NCI-H69 (cell line): ENCODE measurements at regions not wholly inside any gene's neighbourhood (a gene's known extent, or its start where the extent isn't known, plus 50 kb on each side); places are given as distances from the start of the nearest gene placed in this dataset.

Experiments
- DNase-seq: peaks from one replicate; lab custom pipeline; 2025; lab: John Stamatoyannopoulos, UW

- DNase-seq = no peak
These were observed 1471.2 kb upstream of the NUDT12 start for GRCh38 chr5:105033637-105034400.

GRCh38 chr5:105032917-105033316, 1470.3 kb upstream of the NUDT12 start:
- DNase-seq = no peak

GRCh38 chr5:105030153-105030552, 1467.6 kb upstream of the NUDT12 start:
- DNase-seq = no peak

- no peak for DNase-seq
These were observed 1452.5 kb upstream of the NUDT12 start for GRCh38 chr5:105015098-105015497.

GRCh38 chr5:104998572-104998971, 1436.0 kb upstream of the NUDT12 start:
- peak; percentile 15 for DNase-seq

- DNase-seq = peak; percentile 31
These were observed 1435.6 kb upstream of the NUDT12 start for GRCh38 chr5:104998169-104998568.

GRCh38 chr5:104987074-104987473, 1424.5 kb upstream of the NUDT12 start:
- DNase-seq = no peak

- DNase-seq = peak; percentile 90
These were observed 1414.9 kb upstream of the NUDT12 start for GRCh38 chr5:104977529-104977928.

- no peak for DNase-seq
These were observed 1405.3 kb upstream of the NUDT12 start for GRCh38 chr5:104967806-104968410.

GRCh38 chr5:104965006-104965405, 1402.4 kb upstream of the NUDT12 start:
- DNase-seq = peak; percentile 66

- peak; percentile 30 for DNase-seq
These were observed 1392.9 kb upstream of the NUDT12 start for GRCh38 chr5:104955479-104955878.

GRCh38 chr5:104952876-104953275, 1390.3 kb upstream of the NUDT12 start:
- DNase-seq = no peak

- no peak for DNase-seq
These were observed 1389.2 kb upstream of the NUDT12 start for GRCh38 chr5:104951829-104952228.

GRCh38 chr5:104947076-104947475, 1384.5 kb upstream of the NUDT12 start:
- no peak for DNase-seq

- peak; percentile 75 for DNase-seq
These were observed 1380.1 kb upstream of the NUDT12 start for GRCh38 chr5:104942735-104943134.

GRCh38 chr5:104941030-104941645, 1378.5 kb upstream of the NUDT12 start:
- no peak for DNase-seq

- DNase-seq = peak; percentile 36
These were observed 1375.0 kb upstream of the NUDT12 start for GRCh38 chr5:104937598-104937997.

- peak; percentile 54 for DNase-seq
These were observed 1369.8 kb upstream of the NUDT12 start for GRCh38 chr5:104932431-104932830.

- no peak for DNase-seq
These were observed 1366.4 kb upstream of the NUDT12 start for GRCh38 chr5:104928906-104929520.

GRCh38 chr5:104915226-104915625, 1352.6 kb upstream of the NUDT12 start:
- DNase-seq = peak; percentile 55

GRCh38 chr5:104914536-104915070, 1352.0 kb upstream of the NUDT12 start:
- DNase-seq = peak; percentile 54

GRCh38 chr5:104913841-104914281, 1351.3 kb upstream of the NUDT12 start:
- peak; percentile 88 for DNase-seq
